ENCODE measurements at regions not wholly inside any gene's neighbourhood (a gene's known extent, or its start where the extent isn't known, plus 50 kb on each side); places are given as distances from the start of the nearest gene placed in this dataset.
A peak's percentile ranks its signal among the peaks of the same experiment; 100 is the strongest.

DNA sequence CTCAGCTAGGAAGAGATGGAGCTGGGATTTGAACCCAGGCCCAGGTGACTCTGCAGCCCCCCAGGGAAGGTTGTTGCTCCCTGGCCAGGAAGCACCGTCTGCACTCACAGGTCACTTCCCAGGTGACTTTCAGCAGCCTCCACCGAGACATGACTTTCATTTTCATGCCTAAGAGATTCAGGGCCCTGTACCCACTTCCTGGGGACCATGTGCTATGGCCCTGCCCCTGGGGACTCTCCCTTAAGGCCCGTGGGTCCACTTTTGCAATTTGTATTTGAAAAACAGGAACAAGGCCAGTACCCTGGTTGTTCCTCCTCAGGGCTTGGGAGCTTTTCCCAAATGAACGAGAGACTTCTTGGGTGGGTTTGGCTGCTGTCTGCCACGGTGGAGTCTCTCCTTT, 191.0 kb downstream of the IRF8 start:
- ATAC-seq (replicated peaks), result peak; percentile 85 to 91
- peak overlapping the region in 1 of 2 donors; percentile 33 for H3K4me3 Mint-ChIP-seq

GRCh38 chr16:86090461-86091170, 191.7 kb downstream of the IRF8 start:
- no peak overlapping the region for H3K4me3 Mint-ChIP-seq
- peaks cover 0 to 8% of the 10 kb centered on the region in 2 donors for H3K27me3 Mint-ChIP-seq
- H3K4me1 Mint-ChIP-seq, result peaks cover 12 to 16% of the 10 kb centered on the region in 2 donors
- no peak overlapping the region for H3K27ac Mint-ChIP-seq
- no peak for DNase-seq
- H3K36me3 Mint-ChIP-seq, result no peaks in the 10 kb centered on the region
- no peaks in the 10 kb centered on the region for H3K9me3 Mint-ChIP-seq
- no peak for ATAC-seq (replicated peaks)

More for the DNA sequence above, 191.0 kb downstream of the IRF8 start:
- Mint-ChIP-seq H3K36me3 (no peaks in the 10 kb centered on the region), H3K4me1 (peaks cover 12 to 16% of the 10 kb centered on the region in 2 donors), H3K27me3 (peaks cover 0 to 8% of the 10 kb centered on the region in 2 donors), H3K9me3 (no peaks in the 10 kb centered on the region), H3K27ac (peak overlapping the region; percentile 38)
- peak; percentile 9 for DNase-seq

- ATAC-seq (replicated peaks) (no peak), DNase-seq (no peak)
- H3K27ac Mint-ChIP-seq, result no peak overlapping the region
- no peaks in the 10 kb centered on the region for H3K9me3 Mint-ChIP-seq
- H3K27me3 Mint-ChIP-seq, result peaks cover 0 to 13% of the 10 kb centered on the region in 2 donors
- peaks cover 12 to 16% of the 10 kb centered on the region in 2 donors for H3K4me1 Mint-ChIP-seq
- H3K36me3 Mint-ChIP-seq, result no peaks in the 10 kb centered on the region
- no peak overlapping the region for H3K4me3 Mint-ChIP-seq
Observed at GRCh38 chr16:86091976-86092375, 193.0 kb downstream of the IRF8 start.

- ATAC-seq (replicated peaks) (no peak), DNase-seq (no peak)
- Mint-ChIP-seq H3K4me3 (no peak overlapping the region), H3K4me1 (peaks cover 12 to 16% of the 10 kb centered on the region in 2 donors), H3K9me3 (no peaks in the 10 kb centered on the region), H3K27me3 (peaks cover 0 to 13% of the 10 kb centered on the region in 2 donors), H3K27ac (no peak overlapping the region), H3K36me3 (no peaks in the 10 kb centered on the region)
Observed at GRCh38 chr16:86092586-86093480, 193.9 kb downstream of the IRF8 start.

- Mint-ChIP-seq H3K4me1 (peaks cover 12 to 14% of the 10 kb centered on the region in 2 donors), H3K9me3 (no peaks in the 10 kb centered on the region), H3K27me3 (peaks cover 0 to 13% of the 10 kb centered on the region in 2 donors), H3K36me3 (no peaks in the 10 kb centered on the region), H3K27ac (no peak overlapping the region), H3K4me3 (no peak overlapping the region)
- DNase-seq (no peak), ATAC-seq (replicated peaks) (no peak)
Observed at GRCh38 chr16:86093801-86094750, 195.1 kb downstream of the IRF8 start.

GRCh38 chr16:86095131-86095752, 196.3 kb downstream of the IRF8 start:
- Mint-ChIP-seq H3K36me3 (no peaks in the 10 kb centered on the region), H3K4me3 (no peak overlapping the region), H3K27ac (no peak overlapping the region), H3K27me3 (peaks cover 0 to 17% of the 10 kb centered on the region in 2 donors), H3K9me3 (no peaks in the 10 kb centered on the region), H3K4me1 (peaks cover 2 to 3% of the 10 kb centered on the region in 2 donors)
- no peak for ATAC-seq (replicated peaks)
- DNase-seq, result no peak

DNA sequence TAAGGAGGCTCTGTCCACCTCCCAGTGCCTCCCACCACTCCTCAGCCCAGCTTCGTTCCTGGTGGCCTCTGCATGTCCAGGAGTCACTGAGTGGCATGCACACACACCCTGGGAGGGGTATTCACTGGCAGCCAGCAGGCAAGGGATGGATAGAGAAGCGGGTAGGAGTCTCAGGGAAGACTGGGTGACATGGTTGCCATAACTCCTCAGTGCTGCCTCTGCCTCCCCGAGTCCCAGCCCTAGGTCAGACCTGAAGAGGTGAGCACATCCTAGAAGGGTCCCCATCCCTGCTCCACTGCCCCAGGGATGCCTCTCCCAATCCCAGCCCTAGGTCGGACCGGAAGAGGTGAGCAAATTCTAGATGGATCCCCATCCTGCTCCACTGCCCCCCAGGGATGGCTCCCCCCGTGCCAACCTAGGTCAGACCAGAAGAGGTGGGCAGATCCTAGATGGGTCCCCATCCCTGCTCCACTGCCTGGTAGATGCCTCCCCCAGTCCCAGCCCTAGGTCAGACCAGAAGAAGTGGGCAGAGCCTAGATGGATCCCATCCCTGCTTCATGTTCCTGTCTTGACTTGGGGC, 197.0 kb downstream of the IRF8 start:
- no peaks in the 10 kb centered on the region for H3K9me3 Mint-ChIP-seq
- DNase-seq, result no peak
- no peaks in the 10 kb centered on the region for H3K4me1 Mint-ChIP-seq
- no peaks in the 10 kb centered on the region for H3K36me3 Mint-ChIP-seq
- H3K27me3 Mint-ChIP-seq, result peaks cover 0 to 17% of the 10 kb centered on the region in 2 donors
- H3K27ac Mint-ChIP-seq, result no peak overlapping the region
- H3K4me3 Mint-ChIP-seq, result no peak overlapping the region
- no peak for ATAC-seq (replicated peaks)

DNA sequence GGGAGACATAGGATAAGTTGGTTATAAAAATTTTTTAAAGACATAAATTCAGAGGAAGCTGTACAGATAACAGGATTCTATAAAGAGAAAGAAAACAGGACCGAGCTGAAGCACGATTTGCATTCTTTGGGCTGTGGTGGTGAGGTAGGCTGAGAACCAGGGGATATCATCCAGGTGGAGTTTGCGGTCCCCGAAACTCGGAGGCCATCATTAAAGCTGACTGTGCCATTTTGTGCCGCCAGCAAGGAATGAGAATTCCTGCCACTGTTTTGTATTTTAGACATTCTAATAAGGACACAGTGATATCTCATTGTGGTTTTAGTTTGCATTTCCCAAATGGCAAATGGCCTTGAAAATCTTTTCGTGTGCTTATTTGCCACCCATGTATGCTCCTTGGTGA, 197.9 kb downstream of the IRF8 start:
- DNase-seq, result no peak
- peaks cover 8 to 20% of the 10 kb centered on the region in 2 donors for H3K27me3 Mint-ChIP-seq
- no peaks in the 10 kb centered on the region for H3K4me1 Mint-ChIP-seq
- H3K9me3 Mint-ChIP-seq, result no peaks in the 10 kb centered on the region
- ATAC-seq (replicated peaks), result no peak
- no peaks in the 10 kb centered on the region for H3K36me3 Mint-ChIP-seq
- H3K27ac Mint-ChIP-seq, result no peak overlapping the region
- no peak overlapping the region for H3K4me3 Mint-ChIP-seq

DNA sequence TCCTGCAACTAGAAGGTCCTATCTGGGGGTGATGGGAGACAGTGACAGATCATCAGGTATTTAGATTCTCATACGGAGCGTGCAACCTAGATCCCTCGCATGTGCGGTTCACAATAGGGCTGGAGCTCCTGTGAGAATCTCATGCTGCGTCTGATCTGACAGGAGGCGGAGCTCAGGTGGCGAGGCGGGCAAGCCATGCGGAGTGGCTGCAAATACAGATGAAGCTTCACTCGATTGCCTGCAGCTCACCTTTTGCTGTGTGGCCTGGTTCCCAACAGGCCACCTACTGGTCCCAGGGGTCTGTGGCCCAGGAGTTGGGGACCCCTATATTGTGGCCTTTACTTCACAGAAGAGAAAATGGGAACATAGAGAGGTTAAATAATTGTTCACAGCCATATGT, 200.4 kb downstream of the IRF8 start:
- Mint-ChIP-seq H3K9me3 (no peaks in the 10 kb centered on the region), H3K36me3 (no peaks in the 10 kb centered on the region), H3K4me1 (no peaks in the 10 kb centered on the region), H3K27ac (no peak overlapping the region), H3K27me3 (peaks cover 16 to 22% of the 10 kb centered on the region in 2 donors), H3K4me3 (no peak overlapping the region)
- ATAC-seq (replicated peaks) (no peak), DNase-seq (no peak)

DNA sequence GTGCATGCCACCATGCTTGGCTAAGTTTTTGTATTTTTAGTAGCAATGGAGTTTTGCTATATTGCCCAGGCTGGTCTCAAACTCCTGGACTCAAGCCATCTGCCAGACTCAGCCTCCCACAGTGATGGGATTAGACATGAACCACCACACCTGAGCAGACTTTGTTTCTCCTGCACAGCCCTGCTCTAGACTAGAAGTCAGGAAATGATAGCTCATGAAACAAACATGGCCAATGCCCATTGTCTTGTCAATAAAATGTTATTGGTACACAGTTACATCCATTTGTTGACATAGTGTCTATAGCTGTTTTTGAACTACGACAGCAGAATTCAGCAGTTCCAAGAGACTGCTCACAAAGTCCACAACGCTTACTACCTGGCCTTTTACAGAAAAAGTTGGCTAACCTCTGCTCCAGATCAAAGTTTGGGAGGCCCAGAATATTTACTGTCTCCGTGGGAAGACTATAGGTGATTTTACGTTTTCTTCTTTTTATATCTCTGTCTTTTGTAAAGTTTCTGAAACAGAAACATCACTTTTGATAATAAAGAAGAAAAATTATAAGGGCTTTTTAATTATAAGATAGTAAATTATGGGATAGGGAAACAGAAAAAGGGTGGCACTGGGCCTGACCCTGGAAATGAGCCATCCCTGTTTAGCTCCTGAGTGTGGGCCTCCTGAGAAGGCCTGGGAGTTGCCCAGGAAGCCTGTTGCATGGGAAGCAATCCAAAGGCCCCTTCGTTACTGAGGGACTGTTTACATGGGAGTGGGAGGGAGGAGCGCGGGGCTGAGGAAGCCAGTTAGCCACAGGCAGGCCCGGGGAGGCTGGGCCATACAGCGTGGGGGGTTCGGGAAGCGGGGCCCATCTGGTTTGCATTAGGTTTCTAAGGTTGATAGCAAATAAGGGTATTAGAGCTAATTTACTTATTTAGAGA, 201.5 kb downstream of the IRF8 start:
- no peaks in the 10 kb centered on the region for H3K36me3 Mint-ChIP-seq
- no peaks in the 10 kb centered on the region for H3K4me1 Mint-ChIP-seq
- no peak for DNase-seq

GRCh38 chr16:86101137-86101896, 202.4 kb downstream of the IRF8 start:
- Mint-ChIP-seq H3K4me1 (no peaks in the 10 kb centered on the region), H3K27ac (no peak overlapping the region), H3K9me3 (no peaks in the 10 kb centered on the region), H3K36me3 (no peaks in the 10 kb centered on the region), H3K4me3 (no peak overlapping the region), H3K27me3 (peaks cover 16 to 22% of the 10 kb centered on the region in 2 donors)
- DNase-seq (no peak), ATAC-seq (replicated peaks) (no peak)

More for the DNA sequence above, 201.5 kb downstream of the IRF8 start:
- ATAC-seq (replicated peaks), result no peak
- Mint-ChIP-seq H3K4me3 (no peak overlapping the region), H3K27me3 (peaks cover 16 to 22% of the 10 kb centered on the region in 2 donors), H3K9me3 (no peaks in the 10 kb centered on the region), H3K27ac (no peak overlapping the region)

DNA sequence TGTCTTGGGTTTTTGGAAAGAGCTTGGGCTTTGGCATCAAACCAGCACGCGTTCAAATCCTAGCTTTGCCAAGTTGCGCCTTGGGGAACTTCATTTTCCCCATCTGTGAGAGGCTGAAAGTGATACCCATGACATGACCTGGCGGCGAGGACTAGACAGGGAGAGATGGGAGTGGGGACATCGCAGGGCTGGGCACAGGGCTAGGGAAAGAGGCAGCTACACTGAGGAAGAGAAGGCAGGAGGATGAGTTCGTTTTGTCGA, 202.9 kb downstream of the IRF8 start:
- H3K27me3 Mint-ChIP-seq, result peaks cover 16 to 18% of the 10 kb centered on the region in 2 donors

More for the DNA sequence above, 202.9 kb downstream of the IRF8 start:
- Mint-ChIP-seq H3K27ac (no peak overlapping the region), H3K4me1 (no peaks in the 10 kb centered on the region), H3K36me3 (no peaks in the 10 kb centered on the region), H3K9me3 (no peaks in the 10 kb centered on the region), H3K4me3 (no peak overlapping the region)
- ATAC-seq (replicated peaks), result no peak
- DNase-seq, result no peak

All from stimulated activated naive B cell treated with anti-CD40 and anti-IgM and Interleukin-4, amounts not matched to agents 10 μg/mL and 1 μg/mL and 100 μg/mL, for 72 hours (primary cell).